Kidney (tissue), 13 donors: ENCODE measurements at regions not wholly inside any gene's neighbourhood (a gene's known extent, or its start where the extent isn't known, plus 50 kb on each side); places are given as distances from the start of the nearest gene placed in this dataset.

ENCODE experiments used
- DNase-seq, 5 donors: peaks; one replicate each; pipeline ENCODE4 v3.0.0-alpha.2; 2013 to 2020
- FAIRE-seq: peaks from 2 replicates; lab custom pipeline; 2012; peaks lifted over from hg19 to GRCh38; lab: Jason Lieb, UNC
- H3K27ac ChIP-seq, 2 donors: one replicate each; pipeline ENCODE4 v1.7.0; 2013; ENCODE audit warnings: low read depth in 2 of 2, low read length in 2 of 2, inconsistent platforms in 1 of 2
- H3K27me3 ChIP-seq: one replicate; pipeline ENCODE4 v1.7.1; 2013; ENCODE audit warnings: low read length, inconsistent platforms; ENCODE audit not compliant: control insufficient read depth, insufficient read depth
- H3K36me3 ChIP-seq, 3 donors: one replicate each; pipeline versions ENCODE4 v1.7.0 to v1.7.1; 2013; ENCODE audit warnings: low read length in 3 of 3, control low read depth in 1 of 3, inconsistent platforms in 1 of 3; ENCODE audit not compliant: insufficient read depth in 3 of 3, control insufficient read depth in 2 of 3
- H3K4me1 ChIP-seq, 3 donors: one replicate each; pipeline versions ENCODE4 v1.7.0 to v1.7.1; 2013; ENCODE audit warnings: low read length in 3 of 3, inconsistent platforms in 1 of 3, low read depth in 1 of 3; ENCODE audit not compliant: control insufficient read depth in 2 of 3, insufficient read depth in 2 of 3
- H3K4me3 ChIP-seq, 3 donors: one replicate each; pipeline versions ENCODE4 v1.7.0 to v1.8.1; 2013; ENCODE audit warnings: low read length in 3 of 3, control low read depth in 1 of 3, inconsistent platforms in 1 of 3
- H3K9ac ChIP-seq, 3 donors: one replicate each; pipeline versions ENCODE4 v1.7.0 to v1.7.1; 2013; ENCODE audit warnings: low read length in 3 of 3, control low read depth in 1 of 3, inconsistent platforms in 1 of 3
- H3K9me3 ChIP-seq, 3 donors: one replicate each; pipeline versions ENCODE4 v1.7.0 to v1.7.1; 2013; ENCODE audit warnings: low read length in 3 of 3, control low read depth in 1 of 3, inconsistent platforms in 1 of 3; ENCODE audit not compliant: control insufficient read depth in 2 of 3, insufficient read depth in 1 of 3
- CTCF ChIP-seq: IDR thresholded peaks from 3 replicates; pipeline ENCODE4 v1.5.1; 2012; ENCODE audit warnings: mild to moderate bottlenecking, moderate library complexity, borderline replicate concordance; ENCODE audit not compliant: insufficient read depth; ENCODE audit errors: extremely low read depth
- intact Hi-C: fragments of 100-400 bp; cut with DNase I; formaldehyde crosslinking; loops from one replicate; pipeline ENCODE4 v1.11.1; 2022
- donor health status: control.
- donor health status: control.
- donor health status: control.
- donor health status: control.
- donor health status: control.
- donor health status: DM: yes; HTN: yes; CAD: no.
- donor health status: Normal renal cell carcinoma (clear cell type).

DNA sequence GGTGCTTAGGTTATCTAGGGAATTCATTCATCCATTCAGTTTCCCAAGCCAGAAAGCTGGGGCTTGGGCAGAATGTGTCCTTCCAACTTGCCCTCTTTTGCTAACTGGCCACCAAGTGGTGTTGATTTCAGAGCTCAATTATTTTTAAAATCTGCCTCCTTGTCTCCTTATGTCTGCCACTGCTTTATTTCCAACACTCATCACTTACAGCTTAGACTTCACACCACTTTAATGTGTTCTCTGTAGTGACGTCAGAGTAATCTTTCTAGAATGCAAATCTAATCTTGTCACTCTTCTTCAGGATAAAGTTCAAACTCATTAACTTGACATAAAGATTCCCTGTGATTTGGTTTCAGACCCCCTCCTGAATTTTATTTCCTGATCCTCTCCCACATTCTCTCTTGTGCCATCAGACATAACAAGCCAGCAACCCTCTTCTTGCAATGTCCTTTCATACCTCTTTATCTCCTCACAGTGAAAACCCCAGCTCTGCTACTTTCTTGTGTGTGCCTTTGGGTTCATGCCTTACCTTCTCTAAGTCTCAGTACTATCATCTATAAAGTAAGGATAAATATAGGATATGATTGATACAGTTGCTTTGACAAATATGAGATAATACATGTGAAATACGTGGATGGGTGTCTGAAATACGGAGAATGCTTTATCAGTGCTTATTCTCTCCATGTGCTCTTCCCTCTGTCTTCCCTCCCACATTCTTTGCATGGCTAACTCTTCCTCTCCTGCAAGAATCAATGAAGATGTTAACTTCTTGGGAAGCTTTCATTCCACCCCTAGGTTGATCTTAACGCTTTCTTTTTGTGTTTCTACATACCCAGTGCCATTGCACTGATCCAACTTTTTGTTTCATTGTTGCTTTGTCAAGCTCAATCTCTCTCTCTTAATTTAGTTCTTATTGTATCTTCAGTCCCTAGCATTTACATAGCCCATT lies 522.7 kb upstream of the FZD8 start:
- no peaks in the 10 kb centered on the region for H3K27me3 ChIP-seq
- intact Hi-C loops = no loop called here
- no peaks in the 10 kb centered on the region for H3K9me3 ChIP-seq
- DNase-seq (no peak), FAIRE-seq (no peak)
- H3K4me3 ChIP-seq = no peak overlapping the region
- no peaks in the 10 kb centered on the region for H3K36me3 ChIP-seq
- TF ChIP-seq CTCF = no peak
- H3K9ac ChIP-seq = no peak overlapping the region
- no peak overlapping the region for H3K27ac ChIP-seq
- H3K4me1 ChIP-seq = no peaks in the 10 kb centered on the region

GRCh38 chr10:36163827-36164226 lies 521.7 kb upstream of the FZD8 start:
- Histone ChIP-seq H3K4me1 (no peaks in the 10 kb centered on the region), H3K4me3 (no peak overlapping the region), H3K9ac (no peak overlapping the region), H3K27me3 (no peaks in the 10 kb centered on the region), H3K27ac (no peak overlapping the region), H3K36me3 (no peaks in the 10 kb centered on the region), H3K9me3 (no peaks in the 10 kb centered on the region)
- FAIRE-seq = no peak
- no peak for DNase-seq
- intact Hi-C loops = no loop called here
- TF ChIP-seq CTCF = no peak

DNA sequence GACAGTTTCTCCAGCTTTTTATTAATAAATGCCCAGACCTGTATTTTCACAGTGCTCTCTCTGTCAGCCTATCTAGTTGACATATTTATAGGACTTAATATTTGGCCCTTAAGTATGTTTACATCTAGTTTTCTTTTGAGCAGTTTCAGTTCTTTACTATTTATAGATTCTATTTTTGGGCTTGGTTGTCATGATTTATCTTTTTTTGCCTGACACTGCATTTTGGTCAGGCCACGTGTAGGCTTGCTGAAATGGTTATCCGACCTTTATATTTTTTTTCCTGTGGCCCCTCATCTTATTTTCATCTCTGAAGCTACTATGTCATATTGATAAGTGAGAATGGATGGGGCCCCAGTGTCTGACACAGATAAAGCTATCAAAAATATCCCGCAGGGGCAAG lies 515.4 kb upstream of the FZD8 start:
- Histone ChIP-seq H3K9me3 (no peaks in the 10 kb centered on the region), H3K27ac (no peak overlapping the region), H3K36me3 (no peaks in the 10 kb centered on the region), H3K4me1 (no peaks in the 10 kb centered on the region), H3K9ac (no peak overlapping the region), H3K27me3 (no peaks in the 10 kb centered on the region), H3K4me3 (no peak overlapping the region)
- DNase-seq (no peak), FAIRE-seq (no peak)
- intact Hi-C loops = no loop called here
- TF ChIP-seq CTCF = no peak

- Histone ChIP-seq H3K36me3 (no peaks in the 10 kb centered on the region), H3K27ac (no peak overlapping the region), H3K9me3 (peaks cover 0 to 3% (median 0%) of the 10 kb centered on the region in 3 donors), H3K27me3 (no peaks in the 10 kb centered on the region), H3K9ac (no peak overlapping the region), H3K4me3 (no peak overlapping the region), H3K4me1 (no peaks in the 10 kb centered on the region)
- FAIRE-seq (no peak), DNase-seq (no peak)
- no peak for TF ChIP-seq CTCF
- intact Hi-C loops = no loop called here
Measured at GRCh38 chr10:36148207-36148606, 506.1 kb upstream of the FZD8 start.
